GM19099 (cell line): ENCODE measurements at regions not wholly inside any gene's neighbourhood (a gene's known extent, or its start where the extent isn't known, plus 50 kb on each side); places are given as distances from the start of the nearest gene placed in this dataset.

ENCODE experiments used
- POLR2A ChIP-seq: IDR thresholded peaks from 3 replicates; pipeline ENCODE4 v1.6.1; 2011; ENCODE audit warnings: low read depth; ENCODE audit not compliant: insufficient read length; ENCODE audit errors: extremely low read depth

DNA sequence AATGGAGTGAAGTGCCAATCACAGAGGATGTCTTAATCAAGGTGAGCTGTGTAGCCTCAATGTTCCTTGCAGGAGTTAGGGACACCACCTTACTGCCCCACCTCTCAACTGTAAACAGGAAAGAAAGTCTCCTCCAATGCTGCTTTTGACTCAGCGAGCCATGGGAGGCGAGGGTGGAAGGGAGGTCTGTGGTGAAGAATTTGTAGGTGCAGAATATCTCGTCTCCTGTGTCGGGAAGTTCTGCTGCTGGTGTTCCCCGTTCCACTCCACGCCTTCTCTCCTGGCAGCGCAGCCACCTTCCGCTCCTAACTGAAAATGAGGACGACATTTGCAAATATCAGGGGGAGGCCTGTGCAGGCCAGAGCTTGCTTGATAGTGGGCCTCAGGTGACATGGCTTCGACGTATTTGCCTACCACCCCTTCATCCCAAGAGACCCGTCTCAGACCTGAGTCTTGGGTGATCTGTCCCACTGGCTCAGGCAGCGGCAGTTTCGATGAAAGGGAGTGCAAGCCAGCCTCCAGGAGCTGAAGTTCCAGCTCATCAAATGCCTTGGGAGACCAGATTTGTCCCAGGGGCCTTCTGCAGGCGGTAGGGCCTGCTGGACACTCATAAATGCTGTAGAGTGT is 368.3 kb upstream of the C1orf174 start:
- TF ChIP-seq POLR2A: no peak

DNA sequence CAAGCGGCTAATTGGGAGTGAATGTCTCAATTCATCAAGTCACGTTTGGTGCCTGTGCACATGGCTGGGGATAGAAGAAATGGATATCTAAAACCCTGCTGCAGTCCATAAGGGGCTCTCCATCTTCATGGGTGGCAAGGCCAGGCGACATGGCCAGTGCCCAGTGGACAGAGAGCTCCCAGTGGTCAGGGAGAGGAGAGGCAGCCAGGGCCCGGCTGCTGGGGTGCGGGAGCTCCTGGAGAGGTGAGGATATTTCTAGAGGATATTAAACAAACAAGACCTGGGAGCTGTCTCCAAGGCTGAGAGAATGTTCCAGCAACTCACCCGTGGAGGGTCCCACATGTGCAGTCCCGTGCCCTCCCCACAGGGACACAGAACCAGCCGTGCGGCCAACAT is 368.8 kb upstream of the C1orf174 start:
- TF ChIP-seq POLR2A: no peak

DNA sequence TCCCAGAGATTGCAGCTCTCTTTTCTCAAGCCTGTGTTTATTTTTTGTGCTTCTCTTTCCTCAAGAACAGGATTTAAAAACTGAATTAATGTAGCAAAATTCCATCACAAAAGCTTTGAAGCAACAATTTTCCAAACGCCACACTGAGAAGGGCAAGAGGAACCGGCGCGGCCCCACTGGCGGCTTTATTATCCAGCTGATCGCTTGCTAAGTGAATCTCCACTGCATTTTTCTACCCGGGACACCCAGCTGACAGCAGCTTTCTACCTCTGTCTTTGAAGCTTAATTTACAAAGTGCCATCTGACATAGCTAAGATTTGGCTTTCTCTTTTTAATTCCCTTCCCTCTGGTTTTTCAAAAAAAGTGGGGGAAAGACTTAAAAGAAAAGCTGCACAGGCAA is 369.3 kb upstream of the C1orf174 start:
- TF ChIP-seq POLR2A: no peak

DNA sequence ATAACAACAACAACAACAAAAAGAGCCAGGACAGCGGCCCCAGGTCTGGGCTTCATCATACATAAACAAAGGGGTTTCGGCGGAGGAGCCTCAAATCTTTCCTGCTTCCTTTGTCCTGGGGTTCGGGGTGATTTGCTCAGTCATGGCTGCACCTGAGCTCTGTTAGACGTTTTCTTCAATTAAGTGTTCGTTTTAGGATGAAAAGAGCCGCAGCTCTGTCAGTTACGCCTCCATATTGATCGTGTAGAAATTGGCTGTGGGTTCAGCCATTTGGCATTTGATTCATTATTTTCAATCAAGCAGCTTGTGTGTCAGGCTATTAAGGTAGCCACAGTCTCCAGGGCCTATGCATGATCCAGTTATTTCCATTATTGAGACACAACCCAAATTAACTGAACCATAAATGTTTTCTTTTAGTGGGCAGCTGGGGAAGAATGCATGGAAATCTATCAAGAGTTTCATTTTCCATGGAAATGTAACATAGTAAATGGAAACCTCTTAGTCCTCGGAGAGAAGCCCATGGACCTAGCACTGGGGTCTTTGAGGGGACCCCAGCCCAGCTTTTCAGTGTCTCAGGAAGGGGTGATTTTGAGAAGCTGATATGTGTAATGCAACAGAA is 370.0 kb upstream of the C1orf174 start:
- TF ChIP-seq POLR2A: no peak

DNA sequence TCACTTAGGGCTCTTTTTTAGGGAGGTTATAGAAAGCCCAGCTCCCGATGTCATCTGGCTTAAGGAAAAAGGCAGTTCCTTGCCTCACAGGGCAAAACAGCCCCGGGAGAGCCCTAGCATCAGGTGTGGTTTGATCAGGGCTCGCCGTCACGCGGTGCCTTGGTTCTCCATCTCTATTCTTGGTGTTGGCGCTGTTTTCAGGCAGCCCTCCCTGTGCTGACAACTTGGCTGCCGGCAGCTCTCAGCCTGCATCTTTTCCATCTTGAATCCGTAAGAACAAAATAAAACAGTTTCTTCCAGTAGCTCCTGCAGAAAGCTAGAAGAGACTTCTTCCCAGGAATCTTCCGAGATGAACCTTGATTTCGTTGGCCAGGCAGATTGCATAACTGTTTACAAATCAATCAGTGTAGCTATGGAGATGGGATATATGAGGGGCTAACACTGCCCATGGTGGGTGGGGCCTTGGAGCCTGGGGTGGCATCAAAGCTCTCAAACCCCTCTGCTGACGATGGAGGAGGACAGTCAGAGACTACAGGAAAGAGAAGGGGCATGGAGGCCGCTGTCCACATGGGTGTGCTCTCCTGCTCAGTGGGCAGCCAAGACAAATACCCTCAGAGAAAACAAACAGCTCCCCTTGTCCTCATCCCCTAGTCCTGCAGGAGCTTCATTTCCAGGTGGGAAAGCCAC is 370.7 kb upstream of the C1orf174 start:
- no peak for TF ChIP-seq POLR2A

DNA sequence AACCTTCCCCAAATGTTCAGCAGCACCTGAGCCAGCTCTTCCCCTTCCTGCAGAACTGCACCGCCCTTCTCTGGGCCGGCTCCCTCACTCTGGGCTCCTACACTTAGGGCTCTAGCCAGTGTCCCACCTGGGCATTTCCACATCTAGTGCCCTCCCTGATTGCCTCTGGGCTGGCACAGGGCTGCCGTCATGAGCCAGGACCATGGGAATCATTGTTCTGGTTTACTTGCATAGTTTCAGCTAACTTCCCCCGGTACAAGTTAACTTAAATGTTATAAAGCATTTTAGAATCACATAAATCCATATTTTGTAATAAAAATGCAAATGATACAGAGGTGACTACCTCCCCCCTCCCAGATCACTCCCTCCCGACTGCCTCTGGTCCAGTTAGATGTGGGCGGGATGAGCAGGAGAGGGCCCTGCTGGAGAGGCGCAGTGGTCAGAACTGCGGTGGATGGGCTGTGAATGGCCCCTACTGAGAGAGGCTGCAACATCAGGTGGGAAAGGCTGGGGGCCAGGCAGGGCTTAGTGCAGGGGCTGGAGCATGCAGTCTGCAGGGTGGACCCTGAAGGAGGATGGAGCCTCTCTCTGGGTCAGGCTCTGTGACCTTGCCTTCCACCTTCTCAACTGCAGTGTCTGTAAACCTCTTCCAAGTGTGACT is 371.4 kb upstream of the C1orf174 start:
- no peak for TF ChIP-seq POLR2A

DNA sequence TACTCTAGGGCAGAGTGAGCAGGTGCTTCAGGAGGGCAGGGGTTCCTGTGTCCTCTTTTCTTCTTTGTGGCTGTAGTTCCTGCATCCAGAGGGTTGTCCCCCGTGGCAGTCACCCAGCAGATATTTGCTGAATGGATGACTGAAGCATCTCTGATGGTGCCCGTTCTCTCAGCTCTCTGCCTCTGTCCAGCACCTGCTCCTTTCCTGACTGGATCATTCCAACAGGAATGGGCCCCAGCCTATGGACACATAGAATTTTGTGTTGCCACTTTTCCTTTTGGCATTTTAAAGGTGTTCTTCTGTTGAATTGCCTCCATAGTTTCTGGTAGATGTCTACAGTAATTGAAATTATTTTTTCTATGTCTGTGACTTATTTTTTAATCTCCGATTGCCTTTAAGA is 372.5 kb upstream of the C1orf174 start:
- no peak for TF ChIP-seq POLR2A

DNA sequence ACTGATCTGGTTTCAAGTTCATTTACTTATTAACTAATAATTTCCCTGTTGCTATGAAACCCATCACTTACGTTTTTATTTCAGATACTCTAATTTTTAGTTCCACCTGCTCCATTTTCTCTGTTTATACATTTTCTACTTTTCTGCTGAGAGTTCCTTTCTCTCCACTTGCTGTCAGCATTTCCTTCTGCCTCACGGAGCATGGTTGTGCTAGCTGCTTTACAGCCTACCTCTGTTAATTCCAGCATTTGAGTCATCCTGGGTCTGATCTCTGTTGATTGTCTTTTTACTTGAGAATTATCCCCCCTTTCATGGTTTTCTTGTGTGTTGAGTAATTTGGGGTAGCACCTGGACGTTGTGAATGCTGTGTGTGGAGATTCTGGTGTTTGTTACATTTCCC is 373.2 kb upstream of the C1orf174 start:
- no peak for TF ChIP-seq POLR2A

DNA sequence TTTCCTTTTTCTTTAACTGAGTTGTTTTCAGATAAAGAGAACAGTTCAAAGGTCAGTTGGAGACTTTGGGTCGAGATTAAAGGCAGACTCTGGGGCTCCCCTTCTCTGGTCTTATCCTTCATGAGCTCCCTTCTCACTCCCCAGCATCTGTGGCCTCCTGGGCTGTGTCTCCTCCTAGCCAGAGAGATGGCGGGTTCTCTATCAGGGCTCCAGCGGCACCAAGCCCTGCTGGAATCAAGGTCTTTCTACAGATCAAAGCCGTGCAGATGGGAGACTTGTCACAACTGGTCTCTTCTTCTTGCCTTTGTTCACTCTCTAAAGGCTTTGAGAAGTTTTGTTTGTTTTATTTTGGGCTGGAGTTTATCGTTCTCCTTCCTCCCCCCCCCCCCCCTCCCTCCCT is 373.7 kb upstream of the C1orf174 start:
- no peak for TF ChIP-seq POLR2A

DNA sequence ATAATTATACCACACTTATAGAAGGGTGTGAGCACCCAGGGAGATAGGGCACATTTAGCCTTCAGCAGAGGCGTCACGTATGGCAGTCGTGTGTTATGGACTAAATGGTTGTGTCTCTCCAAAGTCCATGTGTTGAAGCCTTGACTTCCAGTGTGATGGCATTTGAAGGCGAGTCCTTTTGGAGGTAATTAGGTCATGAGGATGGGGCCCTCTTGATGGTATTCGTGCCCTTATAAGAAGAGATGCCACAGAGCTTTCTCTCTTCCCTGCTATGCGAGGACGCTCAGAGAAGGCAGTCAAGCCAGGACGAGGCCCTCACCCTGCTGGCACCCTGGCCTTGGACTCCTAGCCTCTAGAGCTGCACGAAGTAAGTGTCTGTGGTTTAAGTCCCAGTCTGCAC is 375.0 kb upstream of the C1orf174 start:
- TF ChIP-seq POLR2A: no peak

DNA sequence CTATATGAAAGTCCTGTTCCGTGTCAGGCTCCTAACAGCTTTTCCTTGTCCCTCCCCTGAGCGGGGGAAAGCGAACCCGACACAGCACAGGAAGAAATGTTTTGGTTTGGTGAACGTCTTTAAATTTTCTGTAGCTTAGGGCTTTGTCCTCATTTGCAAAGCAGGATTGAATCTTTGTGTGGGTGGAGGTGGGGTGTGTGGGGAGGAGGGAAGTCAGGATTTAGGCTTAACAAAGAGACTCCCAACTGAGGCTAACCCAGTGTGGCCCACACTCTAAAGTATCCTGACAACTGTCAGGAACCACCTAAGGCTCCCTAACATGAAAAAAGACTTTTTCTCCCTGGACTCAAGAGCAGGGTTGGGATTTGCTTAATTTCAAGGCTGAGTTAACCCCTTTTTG is 376.2 kb upstream of the C1orf174 start:
- TF ChIP-seq POLR2A: no peak

DNA sequence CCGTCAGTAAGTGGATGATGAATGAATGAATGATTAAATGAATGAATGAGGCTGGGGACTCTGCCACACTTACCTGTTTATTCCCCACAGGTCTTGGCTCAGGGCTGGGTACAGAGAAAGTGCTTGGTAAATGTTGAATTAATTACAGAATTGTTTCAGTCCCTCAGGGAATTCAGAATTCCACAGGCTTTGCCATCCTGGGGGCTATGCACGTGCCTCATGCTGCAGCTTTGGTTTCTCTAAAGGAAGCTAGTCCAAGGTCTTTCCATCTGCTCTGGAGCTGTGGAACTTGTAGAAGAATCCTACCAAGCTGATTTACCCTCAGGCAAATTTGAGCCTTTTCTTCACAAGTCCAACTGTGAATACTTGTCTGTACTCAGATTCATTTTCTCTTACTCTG is 376.8 kb upstream of the AJAP1 start:
- TF ChIP-seq POLR2A: no peak

DNA sequence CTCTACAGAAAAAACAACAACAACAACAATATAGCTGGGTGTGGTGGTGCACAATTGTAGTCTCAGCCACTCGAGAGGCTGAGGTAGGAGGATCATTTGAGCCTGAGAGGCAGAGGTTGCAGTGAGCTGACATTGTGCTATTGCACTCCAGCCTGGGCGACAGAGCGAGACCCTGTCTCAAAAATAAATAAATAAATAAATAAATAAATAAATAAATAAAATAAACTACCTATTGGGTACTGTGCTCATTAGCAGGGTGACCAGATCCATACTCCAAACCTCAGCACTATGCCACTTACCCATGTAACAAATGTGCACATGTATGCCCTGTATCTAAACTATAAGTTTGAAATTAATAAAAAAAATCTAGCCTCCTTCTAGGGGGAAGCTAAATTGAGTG is 369.4 kb upstream of the AJAP1 start:
- no peak for TF ChIP-seq POLR2A

DNA sequence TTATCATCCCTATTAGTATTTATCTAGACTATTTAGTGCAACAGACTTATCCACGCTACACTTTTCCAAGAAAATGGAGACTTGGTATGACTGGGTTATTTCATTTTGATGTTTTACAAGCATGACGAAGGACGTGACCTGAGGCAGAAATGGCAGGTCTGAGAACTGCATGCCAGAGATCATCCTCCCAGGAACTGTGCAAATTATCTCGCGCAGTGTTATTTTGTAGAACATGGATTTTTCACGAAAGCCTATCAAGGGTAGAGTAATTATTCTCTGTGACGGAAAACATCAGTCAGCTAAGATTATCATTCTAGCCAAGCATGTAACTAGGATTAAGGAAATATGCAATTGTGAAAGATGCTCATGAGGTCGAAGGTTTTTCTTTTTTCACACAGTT is 361.5 kb upstream of the AJAP1 start:
- TF ChIP-seq POLR2A: no peak

DNA sequence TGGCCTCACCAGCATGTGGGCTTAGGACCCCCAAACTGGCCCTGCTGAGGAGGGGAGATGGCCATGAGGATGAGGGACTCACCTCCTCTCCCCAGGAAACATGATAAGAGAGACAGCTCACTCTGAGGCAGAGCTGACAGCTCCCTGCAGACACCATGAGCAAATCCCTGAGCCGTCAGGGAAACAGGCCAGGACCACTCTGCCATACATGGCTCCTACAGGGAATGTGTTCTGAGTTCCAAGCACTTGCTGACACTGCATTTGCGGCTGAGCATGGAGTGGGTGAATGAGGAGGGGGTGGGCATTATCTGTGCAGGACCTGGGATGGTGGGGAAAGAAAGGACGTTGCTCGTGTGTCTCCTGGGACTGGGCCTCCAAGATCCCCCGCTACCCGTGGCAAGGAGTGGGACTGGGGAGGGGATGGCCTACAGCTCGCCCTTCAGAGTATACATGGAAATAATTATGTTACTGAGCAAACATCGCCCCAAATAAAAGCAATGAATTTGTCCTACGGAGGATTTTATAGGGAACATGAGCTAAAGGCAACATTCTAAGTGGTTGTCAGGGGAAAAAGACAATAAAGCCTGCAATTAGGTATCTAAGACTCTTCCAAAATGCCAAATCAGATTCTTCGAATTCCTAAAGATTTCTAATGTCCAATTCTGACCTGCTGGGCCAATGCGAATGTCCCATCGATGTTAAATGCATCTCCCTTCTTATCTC is 355.9 kb upstream of the AJAP1 start:
- TF ChIP-seq POLR2A: no peak
